Tibial artery (tissue), 4 donors: ENCODE measurements at regions not wholly inside any gene's neighbourhood (a gene's known extent, or its start where the extent isn't known, plus 50 kb on each side); places are given as distances from the start of the nearest gene placed in this dataset.

ENCODE experiments used
- DNase-seq, 2 donors: peaks; one replicate each; pipeline ENCODE4 v3.0.0-alpha.2; 2019
- H3K27ac ChIP-seq, 2 donors: fragments of 200-600 bp; sonication (generic) in 1 of 2; 1 replicate in 1 of 2; 2 replicates in 1 of 2; pipeline ENCODE4 v1.5.1; 2018 to 2019; ENCODE audit warnings: mild to moderate bottlenecking in 1 of 2
- H3K27me3 ChIP-seq, 2 donors: fragments of 200-600 bp; sonication (generic) in 1 of 2; one replicate each; pipeline versions ENCODE4 v1.5.1 to v1.6.0; 2016 to 2019
- H3K36me3 ChIP-seq, 3 donors: fragments of 200-600 bp; sonication (generic) in 2 of 3; one replicate each; pipeline ENCODE4 v1.5.1; 2016 to 2019; ENCODE audit warnings: mild to moderate bottlenecking in 2 of 3
- H3K4me1 ChIP-seq, 4 donors: fragments of 200-600 bp; sonication (generic) in 2 of 4; 1 replicate in 3 of 4; 2 replicates in 1 of 4; pipeline ENCODE4 v1.5.1; 2016 to 2019
- H3K4me3 ChIP-seq, 2 donors: fragments of 200-600 bp; sonication (generic) in 1 of 2; 1 replicate in 1 of 2; 2 replicates in 1 of 2; pipeline ENCODE4 v1.5.1; 2018 to 2019; ENCODE audit warnings: mild to moderate bottlenecking in 2 of 2
- H3K9me3 ChIP-seq, 3 donors: fragments of 200-600 bp; sonication (generic) in 1 of 3; one replicate each; pipeline ENCODE4 v1.5.1; 2016 to 2019
- CTCF ChIP-seq, 2 experiments: fragments of 200-600 bp in 1 of 2; fragments of 450-650 bp in 1 of 2; IDR thresholded peaks; one replicate each; pipeline ENCODE4 v1.5.1; 2017 to 2019; ENCODE audit warnings: antibody characterized with exemption in 2 of 2, mild to moderate bottlenecking in 1 of 2, moderate library complexity in 1 of 2
- intact Hi-C: fragments of 100-400 bp; cut with DNase I; formaldehyde crosslinking; loops from one replicate; pipeline ENCODE4 v1.15.0; 2023; ENCODE audit warnings: low total_unique reads

DNA sequence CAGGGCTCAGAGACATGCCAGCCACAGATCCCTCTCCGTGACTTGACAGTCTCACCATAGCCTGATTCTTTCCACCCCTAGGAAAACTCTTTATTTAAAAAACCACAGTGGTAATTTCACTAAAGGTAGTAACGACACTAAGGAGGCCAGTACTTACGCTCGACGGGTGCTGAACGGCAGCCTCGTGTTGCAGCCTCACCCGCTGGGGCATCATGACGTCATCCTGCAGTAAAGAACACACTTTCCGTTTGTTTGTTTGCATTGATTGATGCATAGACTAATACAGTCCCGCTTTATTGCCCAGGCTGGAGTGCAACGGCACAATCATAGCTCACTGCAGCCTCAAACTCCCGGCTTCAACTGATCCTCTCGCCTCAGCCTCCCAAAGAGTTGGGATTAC, 65.1 kb upstream of the METRNL start:
- intact Hi-C loops = no loop called here
- no peak overlapping the region for H3K4me3 ChIP-seq

GRCh38 chr17:83014940-83015910, 64.2 kb upstream of the METRNL start:
- intact Hi-C loops = no loop called here
- Histone ChIP-seq H3K27ac (no peak overlapping the region), H3K9me3 (no peaks in the 10 kb centered on the region), H3K4me3 (no peak overlapping the region), H3K27me3 (no peaks in the 10 kb centered on the region), H3K4me1 (no peaks in the 10 kb centered on the region), H3K36me3 (no peaks in the 10 kb centered on the region)
- TF ChIP-seq CTCF (IDR thresholded peaks at IDR 0.05) = no peak
- no peak for DNase-seq

More for the DNA sequence above, 65.1 kb upstream of the METRNL start:
- DNase-seq = no peak
- TF ChIP-seq CTCF (IDR thresholded peaks at IDR 0.05) = no peak
- Histone ChIP-seq H3K27me3 (no peaks in the 10 kb centered on the region), H3K4me1 (no peaks in the 10 kb centered on the region), H3K9me3 (no peaks in the 10 kb centered on the region), H3K27ac (no peak overlapping the region), H3K36me3 (no peaks in the 10 kb centered on the region)

- intact Hi-C loops = no loop called here
- Histone ChIP-seq H3K36me3 (peaks cover 0 to 2% (median 0%) of the 10 kb centered on the region in 3 donors), H3K9me3 (no peaks in the 10 kb centered on the region), H3K27me3 (no peaks in the 10 kb centered on the region), H3K27ac (no peak overlapping the region), H3K4me3 (no peak overlapping the region), H3K4me1 (no peaks in the 10 kb centered on the region)
- TF ChIP-seq CTCF (IDR thresholded peaks at IDR 0.05) = no peak
- no peak for DNase-seq
These were observed 60.7 kb upstream of the METRNL start for GRCh38 chr17:83018658-83019193.

GRCh38 chr17:83019376-83019775, 60.0 kb upstream of the METRNL start:
- Histone ChIP-seq H3K4me1 (no peaks in the 10 kb centered on the region), H3K27ac (no peak overlapping the region), H3K27me3 (no peaks in the 10 kb centered on the region), H3K9me3 (no peaks in the 10 kb centered on the region), H3K36me3 (peaks cover 0 to 3% (median 0%) of the 10 kb centered on the region in 3 donors), H3K4me3 (no peak overlapping the region)
- intact Hi-C loops = no loop called here
- no peak for TF ChIP-seq CTCF (IDR thresholded peaks at IDR 0.05)
- no peak for DNase-seq

- peaks cover 0 to 5% (median 3%) of the 10 kb centered on the region in 3 donors for H3K36me3 ChIP-seq
- H3K27me3 ChIP-seq = no peaks in the 10 kb centered on the region
- no peak for TF ChIP-seq CTCF (IDR thresholded peaks at IDR 0.05)
- H3K4me1 ChIP-seq = no peaks in the 10 kb centered on the region
- H3K9me3 ChIP-seq = no peaks in the 10 kb centered on the region
- no peak overlapping the region for H3K27ac ChIP-seq
- intact Hi-C loops = no loop called here
- no peak for DNase-seq
- H3K4me3 ChIP-seq = no peak overlapping the region
These were observed 55.0 kb upstream of the METRNL start for GRCh38 chr17:83024218-83024971.
